CD4-positive, alpha-beta memory T cell (primary cell): ENCODE measurements at regions not wholly inside any gene's neighbourhood (a gene's known extent, or its start where the extent isn't known, plus 50 kb on each side); places are given as distances from the start of the nearest gene placed in this dataset.

Experiments used
- CTCF ChIA-PET: fragments of 350-600 bp; sonication (Branson Sonifier 250); formaldehyde crosslinking; loops from one replicate; lab custom pipeline; 2021; ENCODE audit warnings: inconsistent platforms; ENCODE audit not compliant: partially characterized antibody; lab: Charles Lee
- POLR2A ChIA-PET: fragments of 350-600 bp; sonication (Branson Sonifier 250); formaldehyde crosslinking; loops from one replicate; lab custom pipeline; 2021; ENCODE audit not compliant: partially characterized antibody; lab: Charles Lee
- DNase-seq, 5 donors: peaks; one replicate each; pipeline versions ENCODE4 v3.0.0 to v3.0.0-alpha.2; 2020 to 2022; ENCODE audit warnings: mixed read lengths in 1 of 5
- H3K27ac ChIP-seq: one replicate; pipeline ENCODE4 v1.7.0; 2013; ENCODE audit warnings: low read depth, low read length
- H3K27me3 ChIP-seq: 2 replicates; pipeline ENCODE4 v1.7.0; 2013; ENCODE audit warnings: mild to moderate bottlenecking, low read length, moderate library complexity; ENCODE audit not compliant: insufficient read depth
- H3K36me3 ChIP-seq: 2 replicates; pipeline ENCODE4 v1.7.0; 2013; ENCODE audit warnings: mild to moderate bottlenecking, low read length, moderate library complexity; ENCODE audit not compliant: insufficient read depth
- H3K4me1 ChIP-seq: 2 replicates; pipeline ENCODE4 v1.7.0; 2013; ENCODE audit warnings: mild to moderate bottlenecking, low read length, moderate library complexity; ENCODE audit not compliant: insufficient read depth
- H3K4me3 ChIP-seq, 2 donors: one replicate each; pipeline ENCODE4 v1.7.0; 2013; ENCODE audit warnings: low read length in 2 of 2, mild to moderate bottlenecking in 1 of 2
- H3K9me3 ChIP-seq, 2 donors: one replicate each; pipeline ENCODE4 v1.7.0; 2013; ENCODE audit warnings: low read length in 2 of 2, control low read depth in 1 of 2; ENCODE audit not compliant: control insufficient read depth in 1 of 2
- H3K27ac Mint-ChIP-seq, 7 donors: one replicate each; pipeline ENCODE4 v1.8.0; 2020 to 2021; ENCODE audit warnings: mixed read lengths in 7 of 7, mild to moderate bottlenecking in 6 of 7, inconsistent platforms in 3 of 7, moderate library complexity in 3 of 7
- H3K27me3 Mint-ChIP-seq, 2 donors: one replicate each; pipeline ENCODE4 v1.8.0; 2020 to 2021; ENCODE audit warnings: mixed read lengths in 2 of 2
- H3K36me3 Mint-ChIP-seq, 2 donors: one replicate each; pipeline ENCODE4 v1.8.0; 2020 to 2021; ENCODE audit warnings: mixed read lengths in 2 of 2, inconsistent platforms in 1 of 2, mild to moderate bottlenecking in 1 of 2
- H3K4me1 Mint-ChIP-seq, 4 donors: one replicate each; pipeline ENCODE4 v1.8.0; 2020 to 2021; ENCODE audit warnings: mixed read lengths in 4 of 4, mild to moderate bottlenecking in 1 of 4
- H3K4me3 Mint-ChIP-seq, 8 donors: one replicate each; pipeline ENCODE4 v1.8.0; 2020 to 2021; ENCODE audit warnings: mixed read lengths in 8 of 8, mild to moderate bottlenecking in 7 of 8, moderate library complexity in 6 of 8, inconsistent platforms in 3 of 8
- H3K9me3 Mint-ChIP-seq, 8 donors: one replicate each; pipeline ENCODE4 v1.8.0; 2020 to 2021; ENCODE audit warnings: mixed read lengths in 8 of 8, mild to moderate bottlenecking in 5 of 8, inconsistent platforms in 3 of 8, moderate library complexity in 1 of 8
- intact Hi-C: fragments of 100-400 bp; cut with micrococcal nuclease; formaldehyde crosslinking; loops from one replicate; pipeline ENCODE4 v1.15.1; 2023

GRCh38 chr7:12136523-12136922 is 74.6 kb upstream of the TMEM106B start:
- intact Hi-C loops: loop anchor here (2.0 kb wide), 1 partner anchor 18 kb away; no protein-coding TSS in a partner anchor
- H3K9me3 Mint-ChIP-seq: peaks cover 2 to 4% (median 3%) of the 10 kb centered on the region in 8 donors
- peaks cover 0 to 17% (median 2%) of the 10 kb centered on the region in 4 donors for H3K4me1 Mint-ChIP-seq
- Histone ChIP-seq H3K27ac (no peak overlapping the region), H3K4me1 (peaks cover 2% of the 10 kb centered on the region), H3K36me3 (no peaks in the 10 kb centered on the region), H3K4me3 (no peak overlapping the region), H3K27me3 (no peaks in the 10 kb centered on the region), H3K9me3 (no peaks in the 10 kb centered on the region)
- no peak overlapping the region for H3K4me3 Mint-ChIP-seq
- CTCF ChIA-PET: interaction anchor here (1.4 kb wide), 1 partner anchor 21 kb away, joined by 3 read pairs; no protein-coding TSS in a partner anchor
- DNase-seq: no peak
- POLR2A ChIA-PET: interaction anchor here (0.6 kb wide), 1 partner anchor 171 kb away, joined by 3 read pairs; no protein-coding TSS in a partner anchor
- H3K27me3 Mint-ChIP-seq: peaks cover 6 to 9% of the 10 kb centered on the region in 2 donors
- no peak overlapping the region for H3K27ac Mint-ChIP-seq
- H3K36me3 Mint-ChIP-seq: no peaks in the 10 kb centered on the region

GRCh38 chr7:12137283-12137682 is 73.8 kb upstream of the TMEM106B start:
- Mint-ChIP-seq H3K27me3 (peaks cover 6 to 9% of the 10 kb centered on the region in 2 donors), H3K4me3 (no peak overlapping the region), H3K9me3 (peaks cover under 1 to 4% (median 3%) of the 10 kb centered on the region in 8 donors), H3K4me1 (peaks cover 0 to 16% (median 1%) of the 10 kb centered on the region in 4 donors), H3K27ac (no peak overlapping the region), H3K36me3 (no peaks in the 10 kb centered on the region)
- Histone ChIP-seq H3K36me3 (no peaks in the 10 kb centered on the region), H3K27me3 (no peaks in the 10 kb centered on the region), H3K27ac (no peak overlapping the region), H3K4me1 (no peaks in the 10 kb centered on the region), H3K9me3 (no peaks in the 10 kb centered on the region), H3K4me3 (no peak overlapping the region)
- CTCF ChIA-PET: interaction anchor here (1.3 to 1.4 kb wide), 2 partner anchors 13 to 21 kb away, joined by 3 read pairs; no protein-coding TSS in a partner anchor
- DNase-seq: no peak
- POLR2A ChIA-PET: interaction anchor here (1.1 kb wide), 1 partner anchor 103 kb away, joined by 3 read pairs; no protein-coding TSS in a partner anchor
- intact Hi-C loops: loop anchor here (2.0 kb wide), 1 partner anchor 18 kb away; no protein-coding TSS in a partner anchor

- Mint-ChIP-seq H3K4me3 (no peak overlapping the region), H3K27me3 (peaks cover 6 to 9% of the 10 kb centered on the region in 2 donors), H3K9me3 (peaks cover 0 to 8% (median 2%) of the 10 kb centered on the region in 8 donors), H3K36me3 (no peaks in the 10 kb centered on the region), H3K27ac (peak overlapping the region in 1 of 7 donors; percentile 1), H3K4me1 (peaks cover 0 to 16% (median 1%) of the 10 kb centered on the region in 4 donors)
- ChIA-PET POLR2A (no interaction called here), CTCF (interaction anchor here (1.3 to 1.5 kb wide), 2 partner anchors 12 to 73 kb away, joined by 3 read pairs; no protein-coding TSS in a partner anchor)
- no peaks in the 10 kb centered on the region for H3K9me3 ChIP-seq
- no peaks in the 10 kb centered on the region for H3K4me1 ChIP-seq
- H3K27ac ChIP-seq: no peak overlapping the region
- H3K27me3 ChIP-seq: no peaks in the 10 kb centered on the region
- intact Hi-C loops: no loop called here
- no peak overlapping the region for H3K4me3 ChIP-seq
- no peaks in the 10 kb centered on the region for H3K36me3 ChIP-seq
- no peak for DNase-seq
These were observed 72.7 kb upstream of the TMEM106B start for GRCh38 chr7:12138421-12138820.

- no peak for DNase-seq
- H3K27ac Mint-ChIP-seq: no peak overlapping the region
- CTCF ChIA-PET: interaction anchor here (1.5 to 1.7 kb wide), 2 partner anchors 31 to 72 kb away, joined by 3 to 4 read pairs; no protein-coding TSS in a partner anchor
- POLR2A ChIA-PET: no interaction called here
- Histone ChIP-seq H3K4me3 (no peak overlapping the region), H3K27me3 (no peaks in the 10 kb centered on the region), H3K9me3 (no peaks in the 10 kb centered on the region), H3K4me1 (no peaks in the 10 kb centered on the region), H3K27ac (no peak overlapping the region), H3K36me3 (no peaks in the 10 kb centered on the region)
- H3K9me3 Mint-ChIP-seq: peaks cover 0 to 14% (median 5%) of the 10 kb centered on the region in 8 donors
- intact Hi-C loops: no loop called here
- peaks cover 0 to 16% (median 1%) of the 10 kb centered on the region in 4 donors for H3K4me1 Mint-ChIP-seq
- no peak overlapping the region for H3K4me3 Mint-ChIP-seq
- no peaks in the 10 kb centered on the region for H3K36me3 Mint-ChIP-seq
- peaks cover 6 to 9% of the 10 kb centered on the region in 2 donors for H3K27me3 Mint-ChIP-seq
These were observed 71.7 kb upstream of the TMEM106B start for GRCh38 chr7:12139416-12139815.

DNA sequence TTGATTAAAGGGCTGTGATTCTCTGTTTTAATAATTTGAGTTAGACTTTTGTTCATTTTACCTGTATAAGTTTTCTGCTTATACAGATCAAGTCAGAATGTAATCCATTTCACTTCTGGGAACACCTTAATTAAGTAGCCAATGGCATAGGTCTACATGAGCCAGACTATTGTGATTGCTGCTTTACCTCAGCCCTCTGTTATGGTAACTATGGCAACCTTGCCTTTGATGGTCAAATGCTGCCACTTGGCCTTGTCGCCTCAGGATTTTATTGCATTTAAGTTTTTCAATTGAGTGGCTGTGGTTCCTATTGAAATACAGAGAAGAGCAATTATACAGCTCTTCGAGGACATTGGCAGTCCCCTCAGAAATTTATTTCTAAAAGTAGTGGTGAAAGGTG is 64.3 kb upstream of the TMEM106B start:
- Mint-ChIP-seq H3K4me3 (no peak overlapping the region), H3K9me3 (peaks cover 0 to 10% (median 4%) of the 10 kb centered on the region in 8 donors), H3K27me3 (no peaks in the 10 kb centered on the region), H3K36me3 (no peaks in the 10 kb centered on the region), H3K27ac (no peak overlapping the region), H3K4me1 (peaks cover 0 to 2% (median 0%) of the 10 kb centered on the region in 4 donors)
- H3K27me3 ChIP-seq: no peaks in the 10 kb centered on the region
- H3K9me3 ChIP-seq: no peaks in the 10 kb centered on the region
- CTCF ChIA-PET: no interaction called here
- POLR2A ChIA-PET: interaction anchor here (0.9 kb wide), 1 partner anchor 23 kb away, joined by 3 read pairs; no protein-coding TSS in a partner anchor
- H3K4me1 ChIP-seq: no peaks in the 10 kb centered on the region
- H3K4me3 ChIP-seq: no peak overlapping the region
- H3K27ac ChIP-seq: no peak overlapping the region
- no peaks in the 10 kb centered on the region for H3K36me3 ChIP-seq
- intact Hi-C loops: no loop called here
- no peak for DNase-seq

DNA sequence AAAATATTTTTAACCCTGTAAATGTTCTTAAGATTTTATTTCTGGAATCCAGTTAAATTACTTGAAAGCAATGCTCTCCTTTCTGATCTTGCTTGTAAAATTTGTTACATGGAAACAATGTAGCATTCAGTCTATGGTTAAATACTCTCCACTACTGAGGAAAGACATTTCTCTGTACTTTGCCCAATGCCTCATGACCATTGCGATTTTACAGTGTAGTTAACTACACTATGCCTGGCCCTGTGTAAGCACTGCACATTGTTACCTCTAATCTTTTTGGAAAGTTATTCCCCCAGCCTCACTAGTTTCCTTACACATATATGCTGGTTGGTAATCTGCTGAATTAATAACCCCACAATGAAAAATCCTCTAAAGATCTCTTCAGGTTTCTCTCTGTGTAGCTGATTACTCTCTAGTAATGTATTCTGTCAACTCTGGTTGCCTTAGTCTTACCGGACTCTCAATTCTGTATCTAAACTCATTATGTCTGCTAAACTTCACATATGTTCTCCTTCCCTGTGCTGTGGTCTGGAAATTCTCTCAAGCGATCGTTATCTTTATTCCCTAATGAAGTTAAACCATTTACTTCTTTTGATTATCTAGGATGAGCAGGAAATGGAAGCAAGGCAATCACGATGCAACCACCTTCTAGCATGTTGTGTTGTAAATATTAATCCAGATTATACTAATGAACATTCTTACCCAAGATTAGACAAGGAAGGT is 58.7 kb upstream of the TMEM106B start:
- no peak overlapping the region for H3K4me3 ChIP-seq
- no peak for DNase-seq
- no peak overlapping the region for H3K4me3 Mint-ChIP-seq
- no peaks in the 10 kb centered on the region for H3K9me3 Mint-ChIP-seq
- no peak overlapping the region for H3K27ac ChIP-seq
- no peaks in the 10 kb centered on the region for H3K4me1 ChIP-seq
- intact Hi-C loops: no loop called here
- H3K9me3 ChIP-seq: no peaks in the 10 kb centered on the region
- H3K27ac Mint-ChIP-seq: no peak overlapping the region
- H3K27me3 Mint-ChIP-seq: peaks cover 0 to 2% of the 10 kb centered on the region in 2 donors
- no peaks in the 10 kb centered on the region for H3K36me3 ChIP-seq
- CTCF ChIA-PET: no interaction called here
- H3K27me3 ChIP-seq: no peaks in the 10 kb centered on the region
- POLR2A ChIA-PET: no interaction called here
- no peaks in the 10 kb centered on the region for H3K36me3 Mint-ChIP-seq
- peaks cover 0 to 6% (median 4%) of the 10 kb centered on the region in 4 donors for H3K4me1 Mint-ChIP-seq

- Histone ChIP-seq H3K4me3 (no peak overlapping the region), H3K27me3 (no peaks in the 10 kb centered on the region), H3K4me1 (no peaks in the 10 kb centered on the region), H3K36me3 (no peaks in the 10 kb centered on the region), H3K9me3 (no peaks in the 10 kb centered on the region), H3K27ac (no peak overlapping the region)
- CTCF ChIA-PET: no interaction called here
- DNase-seq: no peak
- peaks cover 0 to 7% (median 5%) of the 10 kb centered on the region in 4 donors for H3K4me1 Mint-ChIP-seq
- POLR2A ChIA-PET: no interaction called here
- no peak overlapping the region for H3K27ac Mint-ChIP-seq
- H3K9me3 Mint-ChIP-seq: no peaks in the 10 kb centered on the region
- no peak overlapping the region for H3K4me3 Mint-ChIP-seq
- H3K27me3 Mint-ChIP-seq: peaks cover 0 to 2% of the 10 kb centered on the region in 2 donors
- intact Hi-C loops: loop anchor here (2.0 kb wide), 1 partner anchor 17 kb away; no protein-coding TSS in a partner anchor
- no peaks in the 10 kb centered on the region for H3K36me3 Mint-ChIP-seq
These were observed 57.0 kb upstream of the TMEM106B start for GRCh38 chr7:12154119-12154518.
